Upper lobe of left lung (tissue), 4 donors: ENCODE measurements at regions not wholly inside any gene's neighbourhood (a gene's known extent, or its start where the extent isn't known, plus 50 kb on each side); places are given as distances from the start of the nearest gene placed in this dataset.

ENCODE experiments used
- EP300 ChIP-seq, 4 donors: sonication (generic); formaldehyde crosslinking; IDR thresholded peaks; one replicate each; pipeline ENCODE4 v1.5.1; 2017; ENCODE audit warnings: antibody characterized with exemption in 4 of 4, control low read depth in 2 of 4
- POLR2A ChIP-seq, 4 donors: fragments of 450-650 bp; IDR thresholded peaks; one replicate each; pipeline ENCODE4 v1.5.1; 2016 to 2017; ENCODE audit warnings: antibody characterized with exemption in 4 of 4, mild to moderate bottlenecking in 2 of 4
- TF ChIP-seq, protein P1 (sequence below), 6 experiments: fragments of 450-650 bp in 4 of 6; fragments of 200-600 bp in 2 of 6; sonication (generic) in 2 of 6; IDR thresholded peaks; one replicate each; pipeline ENCODE4 v1.5.1; 2016 to 2019; ENCODE audit warnings: antibody characterized with exemption in 6 of 6

DNA sequence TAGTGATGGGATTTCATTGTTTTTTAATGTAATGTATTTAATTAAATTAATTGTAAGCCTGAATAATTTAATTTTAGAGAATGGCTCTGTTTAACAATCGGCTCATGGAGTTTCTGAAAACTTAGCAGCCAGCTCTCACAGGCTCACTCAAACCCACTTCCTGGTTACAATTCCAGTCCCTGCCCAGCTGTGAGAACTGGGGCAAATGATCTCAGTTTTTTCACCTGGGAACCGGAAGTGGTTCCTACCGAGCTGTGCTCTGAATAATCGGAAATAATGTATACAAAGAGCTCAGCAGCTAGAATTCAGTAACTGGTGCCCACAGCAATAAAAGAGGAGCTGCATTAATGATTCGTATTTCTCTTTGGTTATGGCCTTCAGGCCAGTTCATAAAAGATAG is 244.3 kb upstream of the MCTP2 start:
- TF ChIP-seq, protein P1, sequence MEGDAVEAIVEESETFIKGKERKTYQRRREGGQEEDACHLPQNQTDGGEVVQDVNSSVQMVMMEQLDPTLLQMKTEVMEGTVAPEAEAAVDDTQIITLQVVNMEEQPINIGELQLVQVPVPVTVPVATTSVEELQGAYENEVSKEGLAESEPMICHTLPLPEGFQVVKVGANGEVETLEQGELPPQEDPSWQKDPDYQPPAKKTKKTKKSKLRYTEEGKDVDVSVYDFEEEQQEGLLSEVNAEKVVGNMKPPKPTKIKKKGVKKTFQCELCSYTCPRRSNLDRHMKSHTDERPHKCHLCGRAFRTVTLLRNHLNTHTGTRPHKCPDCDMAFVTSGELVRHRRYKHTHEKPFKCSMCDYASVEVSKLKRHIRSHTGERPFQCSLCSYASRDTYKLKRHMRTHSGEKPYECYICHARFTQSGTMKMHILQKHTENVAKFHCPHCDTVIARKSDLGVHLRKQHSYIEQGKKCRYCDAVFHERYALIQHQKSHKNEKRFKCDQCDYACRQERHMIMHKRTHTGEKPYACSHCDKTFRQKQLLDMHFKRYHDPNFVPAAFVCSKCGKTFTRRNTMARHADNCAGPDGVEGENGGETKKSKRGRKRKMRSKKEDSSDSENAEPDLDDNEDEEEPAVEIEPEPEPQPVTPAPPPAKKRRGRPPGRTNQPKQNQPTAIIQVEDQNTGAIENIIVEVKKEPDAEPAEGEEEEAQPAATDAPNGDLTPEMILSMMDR (IDR thresholded peaks at IDR 0.05), result no peak
- TF ChIP-seq POLR2A (IDR thresholded peaks at IDR 0.05) (no peak), EP300 (IDR thresholded peaks at IDR 0.05) (no peak)
